ENCODE measurements at regions not wholly inside any gene's neighbourhood (a gene's known extent, or its start where the extent isn't known, plus 50 kb on each side); places are given as distances from the start of the nearest gene placed in this dataset.
A peak's percentile ranks its signal among the peaks of the same experiment; 100 is the strongest.

DNA sequence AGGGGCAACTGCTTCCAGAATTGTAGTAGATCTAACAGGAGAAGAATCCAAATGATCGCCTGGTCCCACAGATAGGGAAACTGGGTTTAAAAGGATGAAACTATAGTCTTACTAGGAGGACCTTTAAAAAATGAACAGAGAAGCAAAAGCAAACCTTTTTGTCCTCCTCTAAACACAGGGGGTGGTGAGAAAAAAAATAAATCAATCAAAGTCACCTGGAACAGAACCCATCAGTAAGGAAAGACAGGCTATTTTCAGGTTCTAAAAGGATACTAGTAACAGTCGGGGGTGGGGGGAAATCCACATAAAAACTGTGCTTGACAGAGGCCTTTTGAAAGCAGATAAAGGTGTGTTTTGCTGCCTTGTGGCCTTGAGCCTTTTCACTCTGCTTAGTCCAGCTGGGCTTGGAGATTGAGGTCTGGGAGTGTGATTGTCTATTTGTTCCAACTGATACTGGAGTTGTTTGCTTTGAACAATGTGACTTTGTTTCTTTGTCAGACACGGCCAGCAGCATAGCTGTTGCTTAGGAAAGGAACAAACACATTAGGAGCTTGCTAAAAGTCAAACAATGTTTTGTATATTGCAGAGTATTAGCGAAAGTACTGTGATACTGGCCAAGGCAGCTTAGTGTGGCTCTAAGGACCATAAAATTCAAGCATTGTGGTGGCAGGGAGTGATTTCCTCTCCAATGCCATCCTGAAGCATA is 141.1 kb upstream of the IRF2BP2 start:
- H3K27me3 Mint-ChIP-seq (ENCODE audit: low read depth), result peaks cover 9% of the 10 kb centered on the region
- H3K4me3 Mint-ChIP-seq, result no peak overlapping the region
- no peak for TF ChIP-seq CTCF (IDR thresholded peaks at IDR 0.05; ENCODE audit: unreplicated experiment in 3 of 3)
- peak overlapping the region; percentile 18 to 67 (median 24) for H3K27ac Mint-ChIP-seq
- peaks cover 47% of the 10 kb centered on the region for H3K4me1 Mint-ChIP-seq
- H3K36me3 Mint-ChIP-seq (ENCODE audit: low read depth), result no peaks in the 10 kb centered on the region
- no peaks in the 10 kb centered on the region for H3K9me3 Mint-ChIP-seq

DNA sequence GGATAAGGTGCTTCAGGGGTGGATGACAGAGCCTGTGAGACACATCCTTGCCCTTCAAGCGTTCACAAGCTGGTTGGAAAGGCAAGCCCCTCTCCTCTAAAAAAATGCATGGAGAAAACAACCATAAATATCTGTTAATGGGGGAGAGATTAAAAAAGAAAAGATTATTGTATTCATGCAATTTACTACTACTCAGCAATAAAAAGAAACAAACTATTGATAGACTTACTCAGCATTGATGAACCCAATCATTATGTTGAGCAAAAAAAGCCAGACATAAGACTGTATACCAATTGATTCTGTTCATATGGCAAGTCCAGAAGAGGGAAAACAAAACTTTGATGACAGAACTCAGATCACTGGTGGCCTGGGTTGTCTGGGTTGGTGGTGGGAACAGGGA is 138.7 kb upstream of the IRF2BP2 start:
- H3K9me3 Mint-ChIP-seq, result no peaks in the 10 kb centered on the region
- peaks cover 54% of the 10 kb centered on the region for H3K4me1 Mint-ChIP-seq
- H3K27me3 Mint-ChIP-seq (ENCODE audit: low read depth), result peaks cover 9% of the 10 kb centered on the region
- H3K4me3 Mint-ChIP-seq, result no peak overlapping the region
- no peak for TF ChIP-seq CTCF (IDR thresholded peaks at IDR 0.05; ENCODE audit: unreplicated experiment in 3 of 3)
- no peaks in the 10 kb centered on the region for H3K36me3 Mint-ChIP-seq (ENCODE audit: low read depth)
- peak overlapping the region in 2 of 3 experiments; percentile 5 to 13 for H3K27ac Mint-ChIP-seq

GRCh38 chr1:234748066-234748465 is 138.1 kb upstream of the IRF2BP2 start:
- Mint-ChIP-seq H3K27me3 (ENCODE audit: low read depth) (peaks cover 9% of the 10 kb centered on the region), H3K9me3 (no peaks in the 10 kb centered on the region), H3K36me3 (ENCODE audit: low read depth) (no peaks in the 10 kb centered on the region), H3K4me3 (no peak overlapping the region), H3K4me1 (peaks cover 56% of the 10 kb centered on the region), H3K27ac (peak overlapping the region in 2 of 3 experiments; percentile 5 to 13)
- no peak for TF ChIP-seq CTCF (IDR thresholded peaks at IDR 0.05; ENCODE audit: unreplicated experiment in 3 of 3)

- Mint-ChIP-seq H3K36me3 (ENCODE audit: low read depth) (no peaks in the 10 kb centered on the region), H3K27me3 (ENCODE audit: low read depth) (peaks cover 5% of the 10 kb centered on the region), H3K4me1 (peaks cover 52% of the 10 kb centered on the region), H3K9me3 (no peaks in the 10 kb centered on the region), H3K27ac (peak overlapping the region; percentile 26 to 98 (median 79)), H3K4me3 (no peak overlapping the region)
- no peak for TF ChIP-seq CTCF (IDR thresholded peaks at IDR 0.05; ENCODE audit: unreplicated experiment in 3 of 3)
These were observed 136.8 kb upstream of the IRF2BP2 start for GRCh38 chr1:234746798-234747196.

GRCh38 chr1:234745844-234746797 is 136.1 kb upstream of the IRF2BP2 start:
- no peaks in the 10 kb centered on the region for H3K36me3 Mint-ChIP-seq (ENCODE audit: low read depth)
- no peaks in the 10 kb centered on the region for H3K9me3 Mint-ChIP-seq
- no peak for TF ChIP-seq CTCF (IDR thresholded peaks at IDR 0.05; ENCODE audit: unreplicated experiment in 3 of 3)
- H3K4me1 Mint-ChIP-seq, result peaks cover 52% of the 10 kb centered on the region
- H3K27me3 Mint-ChIP-seq (ENCODE audit: low read depth), result peaks cover 5% of the 10 kb centered on the region
- peak overlapping the region; percentile 42 to 98 (median 86) for H3K27ac Mint-ChIP-seq
- peak overlapping the region in 2 of 3 experiments; percentile 1 to 5 for H3K4me3 Mint-ChIP-seq
